PFSK-1 (cell line): ENCODE measurements at regions not wholly inside any gene's neighbourhood (a gene's known extent, or its start where the extent isn't known, plus 50 kb on each side); places are given as distances from the start of the nearest gene placed in this dataset.

Experiments
- FOXP2 ChIP-seq: optimal IDR thresholded peaks from 2 replicates; pipeline ENCODE3; 2011; ENCODE audit warnings: borderline replicate concordance, control low read depth, inconsistent platforms; ENCODE audit not compliant: insufficient read depth; ENCODE audit errors: extremely low read length, extremely low read depth
- POLR2AphosphoS5 ChIP-seq: IDR thresholded peaks from 2 replicates; pipeline ENCODE4 v1.6.1; 2012; ENCODE audit warnings: low read depth, mild to moderate bottlenecking, control low read depth, low read length, moderate library complexity
- REST ChIP-seq, 2 experiments: IDR thresholded peaks; 2 replicates each; pipeline versions ENCODE4 v1.6.1 to v1.8.0; 2011 to 2012; ENCODE audit warnings: low read depth in 2 of 2, low read length in 2 of 2, control low read depth in 1 of 2, inconsistent platforms in 1 of 2, mild to moderate bottlenecking in 1 of 2, moderate library complexity in 1 of 2; ENCODE audit not compliant: insufficient read depth in 1 of 2
- SIN3A ChIP-seq: IDR thresholded peaks from 2 replicates; pipeline ENCODE4 v1.6.1; 2012; ENCODE audit warnings: mild to moderate bottlenecking, low read length, moderate library complexity, borderline replicate concordance; ENCODE audit not compliant: insufficient read depth
- TAF1 ChIP-seq: IDR thresholded peaks from 2 replicates; pipeline ENCODE4 v1.6.1; 2012; ENCODE audit warnings: low read length, control low read depth, borderline replicate concordance; ENCODE audit not compliant: insufficient read depth

DNA sequence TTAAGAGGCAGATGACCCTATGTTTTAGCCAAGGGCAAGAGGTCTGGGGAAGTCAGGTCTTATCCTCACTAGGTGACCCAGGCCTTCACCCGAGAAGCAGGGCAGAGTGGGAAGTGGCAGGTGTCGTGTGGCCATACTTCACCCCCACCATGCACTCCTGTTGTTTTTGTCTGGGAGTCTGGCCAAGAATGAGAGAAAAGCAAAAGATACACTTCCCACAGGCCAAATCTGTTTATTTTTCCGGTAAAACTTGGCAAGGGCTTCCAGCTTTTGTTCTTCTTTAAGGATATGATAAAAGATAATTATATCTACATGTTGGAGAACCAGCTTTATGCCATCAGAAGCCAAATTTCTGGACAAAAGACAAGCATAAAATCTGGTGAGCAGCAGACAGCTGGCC lies 137.4 kb upstream of the CDC14C start:
- no peak for TF ChIP-seq FOXP2
- no peak for TF ChIP-seq POLR2AphosphoS5
- no peak for TF ChIP-seq TAF1

- TF ChIP-seq REST (IDR thresholded peaks at IDR 0.05; ENCODE audit: insufficient read depth in 1 of 2, low read depth in 2 of 2, low read length in 2 of 2) (no peak), POLR2AphosphoS5 (no peak), TAF1 (no peak), FOXP2 (no peak), SIN3A (no peak)
Measured at GRCh38 chr7:48803250-48803649, 121.1 kb upstream of the CDC14C start.

DNA sequence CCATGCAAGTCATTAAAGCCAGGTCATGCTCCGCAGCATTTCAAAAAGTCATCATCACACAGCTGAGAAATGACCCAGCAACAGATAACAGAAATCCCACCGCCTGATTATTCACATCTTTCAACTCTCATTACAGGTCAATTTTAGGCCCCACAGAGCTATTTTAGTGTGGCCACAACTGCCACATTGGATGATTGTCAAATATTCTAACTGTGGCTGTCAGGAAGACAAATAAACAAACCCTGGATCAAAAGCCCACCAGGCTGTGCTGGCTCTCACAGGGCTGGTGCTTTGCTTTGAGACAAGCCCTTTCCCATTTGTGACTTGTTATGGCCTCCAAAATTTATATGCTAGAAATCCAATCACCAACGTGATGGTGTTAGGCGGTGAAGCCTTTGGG lies 117.6 kb upstream of the CDC14C start:
- TF ChIP-seq POLR2AphosphoS5 (no peak), REST (IDR thresholded peaks at IDR 0.05; ENCODE audit: insufficient read depth in 1 of 2, low read depth in 2 of 2, low read length in 2 of 2) (no peak), SIN3A (no peak), TAF1 (no peak), FOXP2 (no peak)

DNA sequence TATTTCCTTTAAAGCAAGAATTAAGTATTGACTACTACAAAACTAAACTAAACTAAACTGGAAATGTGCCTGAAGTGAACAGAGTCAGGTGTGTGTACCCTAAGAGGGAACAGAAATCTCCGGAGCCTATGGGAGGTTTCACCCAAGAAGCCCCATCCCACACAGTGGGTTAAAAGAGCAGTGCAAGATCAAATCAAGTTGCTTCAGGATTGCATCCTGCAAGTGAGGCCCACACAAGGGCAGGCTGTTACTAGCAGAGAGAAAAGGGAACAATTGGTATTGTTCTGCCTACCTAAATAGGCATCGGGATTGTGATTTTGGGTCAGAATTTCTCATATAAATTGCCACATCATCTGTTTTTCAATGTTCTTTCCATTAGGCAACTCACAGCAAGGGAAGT lies 113.3 kb upstream of the CDC14C start:
- TF ChIP-seq FOXP2 (no peak), REST (IDR thresholded peaks at IDR 0.05; ENCODE audit: insufficient read depth in 1 of 2, low read depth in 2 of 2, low read length in 2 of 2) (no peak), SIN3A (no peak), POLR2AphosphoS5 (no peak), TAF1 (no peak)

DNA sequence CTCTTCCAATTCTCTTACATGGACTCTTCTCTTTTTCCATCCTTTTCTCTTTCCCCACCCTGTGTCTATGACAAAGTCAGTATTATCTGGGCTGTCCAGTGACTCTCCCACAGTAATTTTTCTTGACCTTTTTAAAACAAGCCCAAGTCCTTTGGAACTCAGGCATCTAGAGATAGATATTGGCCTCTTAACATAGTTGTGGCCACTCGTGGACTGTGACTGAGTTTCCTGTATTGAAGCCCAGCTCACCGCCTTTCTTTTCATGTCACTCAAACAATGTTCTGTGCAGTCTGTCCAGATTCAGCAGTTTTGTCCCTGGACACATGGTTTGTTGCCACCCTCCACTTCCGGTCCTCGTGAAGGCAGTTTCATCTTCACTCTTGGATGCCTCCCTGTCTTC lies 110.9 kb upstream of the CDC14C start:
- TF ChIP-seq TAF1 (no peak), SIN3A (no peak), FOXP2 (no peak), REST (IDR thresholded peaks at IDR 0.05; ENCODE audit: insufficient read depth in 1 of 2, low read depth in 2 of 2, low read length in 2 of 2) (no peak), POLR2AphosphoS5 (no peak)
